ENCODE measurements at regions not wholly inside any gene's neighbourhood (a gene's known extent, or its start where the extent isn't known, plus 50 kb on each side); places are given as distances from the start of the nearest gene placed in this dataset.

- Histone ChIP-seq H3K4me1 (no peaks in the 10 kb centered on the region), H2AFZ (no peak overlapping the region), H3K27ac (no peak overlapping the region), H3K9ac (no peak overlapping the region), H3K4me3 (ENCODE audit: low read depth, low read length) (no peak overlapping the region), H3K79me2 (no peaks in the 10 kb centered on the region), H3K36me3 (ENCODE audit: control insufficient read depth, insufficient read depth, low read length) (no peaks in the 10 kb centered on the region), H3K9me3 (ENCODE audit: control insufficient read depth, low read length) (no peaks in the 10 kb centered on the region), H3K4me2 (ENCODE audit: low read length) (no peak overlapping the region), H3K27me3 (ENCODE audit: control insufficient read depth, insufficient read depth, low read length) (no peaks in the 10 kb centered on the region)
- TF ChIP-seq, protein P1, sequence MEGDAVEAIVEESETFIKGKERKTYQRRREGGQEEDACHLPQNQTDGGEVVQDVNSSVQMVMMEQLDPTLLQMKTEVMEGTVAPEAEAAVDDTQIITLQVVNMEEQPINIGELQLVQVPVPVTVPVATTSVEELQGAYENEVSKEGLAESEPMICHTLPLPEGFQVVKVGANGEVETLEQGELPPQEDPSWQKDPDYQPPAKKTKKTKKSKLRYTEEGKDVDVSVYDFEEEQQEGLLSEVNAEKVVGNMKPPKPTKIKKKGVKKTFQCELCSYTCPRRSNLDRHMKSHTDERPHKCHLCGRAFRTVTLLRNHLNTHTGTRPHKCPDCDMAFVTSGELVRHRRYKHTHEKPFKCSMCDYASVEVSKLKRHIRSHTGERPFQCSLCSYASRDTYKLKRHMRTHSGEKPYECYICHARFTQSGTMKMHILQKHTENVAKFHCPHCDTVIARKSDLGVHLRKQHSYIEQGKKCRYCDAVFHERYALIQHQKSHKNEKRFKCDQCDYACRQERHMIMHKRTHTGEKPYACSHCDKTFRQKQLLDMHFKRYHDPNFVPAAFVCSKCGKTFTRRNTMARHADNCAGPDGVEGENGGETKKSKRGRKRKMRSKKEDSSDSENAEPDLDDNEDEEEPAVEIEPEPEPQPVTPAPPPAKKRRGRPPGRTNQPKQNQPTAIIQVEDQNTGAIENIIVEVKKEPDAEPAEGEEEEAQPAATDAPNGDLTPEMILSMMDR (IDR thresholded peaks at IDR 0.05) = no peak
These were observed 193.5 kb downstream of the MYLK4 start for GRCh38 chr6:2557181-2557720.

GRCh38 chr6:2556761-2557160, 194.0 kb downstream of the MYLK4 start:
- H3K27ac ChIP-seq = no peak overlapping the region
- TF ChIP-seq, protein P1 (IDR thresholded peaks at IDR 0.05) = no peak
- no peaks in the 10 kb centered on the region for H3K27me3 ChIP-seq (ENCODE audit: control insufficient read depth, insufficient read depth, low read length)
- H3K9ac ChIP-seq = no peak overlapping the region
- H3K4me3 ChIP-seq (ENCODE audit: low read depth, low read length) = no peak overlapping the region
- no peaks in the 10 kb centered on the region for H3K4me1 ChIP-seq
- H3K36me3 ChIP-seq (ENCODE audit: control insufficient read depth, insufficient read depth, low read length) = no peaks in the 10 kb centered on the region
- H3K4me2 ChIP-seq (ENCODE audit: low read length) = no peak overlapping the region
- H2AFZ ChIP-seq = no peak overlapping the region
- no peaks in the 10 kb centered on the region for H3K79me2 ChIP-seq
- H3K9me3 ChIP-seq (ENCODE audit: control insufficient read depth, low read length) = no peaks in the 10 kb centered on the region

DNA sequence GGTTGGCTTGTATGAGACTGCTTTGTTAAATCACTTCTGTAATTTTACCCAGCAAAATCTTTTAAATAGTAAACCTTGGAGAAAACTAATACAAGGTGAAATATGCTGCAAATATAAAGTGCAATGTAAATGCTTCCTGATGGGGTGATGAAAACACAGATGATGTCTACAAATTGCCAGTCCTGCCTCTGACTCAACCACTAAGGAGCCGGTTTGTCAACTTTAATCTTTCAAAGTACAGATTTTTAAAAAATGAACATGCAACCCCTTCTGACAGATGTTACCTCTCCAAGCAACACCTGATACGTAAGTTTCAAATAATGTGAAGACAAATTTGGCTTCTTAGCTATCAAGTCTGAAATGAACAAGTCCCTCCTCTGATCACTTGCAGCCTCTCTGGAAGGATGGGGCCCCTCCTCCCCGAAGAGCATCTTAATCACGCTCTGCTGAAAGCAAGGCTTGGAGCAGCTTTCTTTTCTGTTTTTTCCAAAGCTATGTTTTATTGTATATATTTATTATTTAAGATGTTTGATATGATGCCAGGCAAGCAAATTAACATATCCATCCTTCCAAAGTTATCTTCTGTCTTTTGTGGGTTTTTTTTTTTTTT, 196.0 kb downstream of the MYLK4 start:
- Histone ChIP-seq H3K4me2 (ENCODE audit: low read length) (no peak overlapping the region), H2AFZ (no peak overlapping the region), H3K27ac (no peak overlapping the region), H3K9me3 (ENCODE audit: control insufficient read depth, low read length) (no peaks in the 10 kb centered on the region), H3K79me2 (no peaks in the 10 kb centered on the region), H3K4me1 (no peaks in the 10 kb centered on the region), H3K4me3 (ENCODE audit: low read depth, low read length) (no peak overlapping the region), H3K27me3 (ENCODE audit: control insufficient read depth, insufficient read depth, low read length) (no peaks in the 10 kb centered on the region), H3K9ac (no peak overlapping the region), H3K36me3 (ENCODE audit: control insufficient read depth, insufficient read depth, low read length) (no peaks in the 10 kb centered on the region)
- TF ChIP-seq, protein P1 (IDR thresholded peaks at IDR 0.05) = no peak

- Histone ChIP-seq H3K27ac (no peak overlapping the region), H3K79me2 (no peaks in the 10 kb centered on the region), H3K27me3 (ENCODE audit: control insufficient read depth, insufficient read depth, low read length) (no peaks in the 10 kb centered on the region), H2AFZ (no peak overlapping the region), H3K9me3 (ENCODE audit: control insufficient read depth, low read length) (no peaks in the 10 kb centered on the region), H3K4me3 (ENCODE audit: low read depth, low read length) (no peak overlapping the region), H3K4me2 (ENCODE audit: low read length) (no peak overlapping the region), H3K36me3 (ENCODE audit: control insufficient read depth, insufficient read depth, low read length) (no peaks in the 10 kb centered on the region), H3K4me1 (no peaks in the 10 kb centered on the region), H3K9ac (no peak overlapping the region)
- TF ChIP-seq, protein P1 (IDR thresholded peaks at IDR 0.05) = no peak
These were observed 198.1 kb downstream of the MYLK4 start for GRCh38 chr6:2552526-2553154.

All from parathyroid adenoma (tissue), 2 donors.